GM23338 (cell line): ENCODE measurements at regions not wholly inside any gene's neighbourhood (a gene's known extent, or its start where the extent isn't known, plus 50 kb on each side); places are given as distances from the start of the nearest gene placed in this dataset.

ENCODE experiments used
- ATAC-seq: fragments of 200-7000 bp; cut with Tn5 transposase; 3 replicates; pipeline ENCODE4 v1.9.1; 2020
- DNase-seq: peaks from one replicate; pipeline ENCODE4 v3.0.0-alpha.2; 2015; ENCODE audit warnings: low spot score
- H2AFZ ChIP-seq: fragments of 200-600 bp; sonication (generic); 2 replicates; pipeline ENCODE4 v1.8.0; 2016; ENCODE audit warnings: antibody characterized with exemption, mild to moderate bottlenecking, moderate library complexity
- H3F3A ChIP-seq: fragments of 200-600 bp; sonication (generic); replicated peaks from 2 replicates; pipeline ENCODE4 v1.8.0; 2017; ENCODE audit warnings: antibody characterized with exemption, mixed run types, low read depth
- H3K27ac ChIP-seq: fragments of 200-600 bp; sonication (generic); 2 replicates; pipeline ENCODE4 v1.6.1; 2016; ENCODE audit warnings: low read depth
- H3K27me3 ChIP-seq: fragments of 200-600 bp; sonication (generic); 2 replicates; pipeline ENCODE4 v1.8.0; 2016; ENCODE audit warnings: mild to moderate bottlenecking, mixed run types, moderate library complexity; ENCODE audit not compliant: insufficient read depth
- H3K36me3 ChIP-seq: fragments of 200-600 bp; sonication (generic); 2 replicates; pipeline ENCODE4 v1.8.0; 2016; ENCODE audit warnings: mild to moderate bottlenecking; ENCODE audit not compliant: insufficient read depth
- H3K4me1 ChIP-seq: fragments of 200-600 bp; sonication (generic); 2 replicates; pipeline ENCODE4 v1.8.0; 2016; ENCODE audit warnings: mild to moderate bottlenecking, moderate library complexity; ENCODE audit not compliant: insufficient read depth
- H3K4me2 ChIP-seq: fragments of 200-600 bp; sonication (generic); 2 replicates; pipeline ENCODE4 v1.7.1; 2017; ENCODE audit warnings: mixed run types
- H3K4me3 ChIP-seq: fragments of 200-600 bp; sonication (generic); 2 replicates; pipeline ENCODE4 v1.6.1; 2016; ENCODE audit warnings: mixed run types
- H3K79me2 ChIP-seq: fragments of 200-600 bp; sonication (generic); replicated peaks from 2 replicates; pipeline ENCODE4 v1.8.0; 2017; ENCODE audit warnings: mild to moderate bottlenecking; ENCODE audit not compliant: insufficient read depth
- H3K9me2 ChIP-seq: fragments of 200-600 bp; sonication (generic); 2 replicates; pipeline ENCODE4 v1.8.0; 2017; ENCODE audit not compliant: insufficient read depth
- H4K20me1 ChIP-seq: fragments of 200-600 bp; sonication (generic); replicated peaks from 2 replicates; pipeline ENCODE4 v1.8.0; 2017; ENCODE audit warnings: mild to moderate bottlenecking; ENCODE audit not compliant: insufficient read depth
- H3K27ac Mint-ChIP-seq: 2 replicates; pipeline ENCODE4 v1.8.0; 2020; ENCODE audit warnings: inconsistent platforms, mild to moderate bottlenecking, moderate library complexity, mixed read lengths
- H3K27me3 Mint-ChIP-seq: 3 replicates; pipeline ENCODE4 v1.8.0; 2022; ENCODE audit warnings: low read depth, mild to moderate bottlenecking, moderate library complexity, mixed read lengths, inconsistent platforms; ENCODE audit not compliant: insufficient read depth, poor library complexity
- H3K36me3 Mint-ChIP-seq: 3 replicates; pipeline ENCODE4 v1.8.0; 2021; ENCODE audit warnings: low read depth, mild to moderate bottlenecking, inconsistent platforms, moderate library complexity, mixed read lengths
- H3K4me1 Mint-ChIP-seq: 3 replicates; pipeline ENCODE4 v1.8.0; 2020; ENCODE audit warnings: mild to moderate bottlenecking, inconsistent platforms, mixed read lengths
- H3K4me3 Mint-ChIP-seq: 3 replicates; pipeline ENCODE4 v1.8.0; 2021; ENCODE audit warnings: moderate library complexity, mild to moderate bottlenecking, inconsistent platforms, mixed read lengths
- H3K9me3 Mint-ChIP-seq: 3 replicates; pipeline ENCODE4 v1.8.0; 2020; ENCODE audit warnings: moderate library complexity, mild to moderate bottlenecking, inconsistent platforms, mixed read lengths
- CREB1 ChIP-seq: fragments of 250-450 bp; sonication (Bioruptor Pico); IDR thresholded peaks from 2 replicates; pipeline ENCODE4 v1.5.0; 2020; ENCODE audit warnings: low read depth, mild to moderate bottlenecking, moderate library complexity
- CTCF ChIP-seq, 2 experiments: fragments of 200-600 bp in 1 of 2; sonication (generic) in 1 of 2; conservative IDR thresholded peaks; 2 replicates each; pipeline versions ENCODE4 v1.5.1 to v1.6.1; 2016 to 2017; ENCODE audit warnings: antibody characterized with exemption in 2 of 2, low read depth in 2 of 2, mild to moderate bottlenecking in 2 of 2, moderate library complexity in 1 of 2
- ETS1 ChIP-seq: IDR thresholded peaks from 2 replicates; pipeline ENCODE4 v1.6.1; 2016; ENCODE audit warnings: antibody characterized with exemption
- EZH2phosphoT487 ChIP-seq: fragments of 200-600 bp; sonication (generic); IDR thresholded peaks from one replicate; pipeline ENCODE4 v1.8.1; 2018; ENCODE audit warnings: antibody characterized with exemption; ENCODE audit not compliant: unreplicated experiment
- JUNB ChIP-seq: IDR thresholded peaks from one replicate; pipeline ENCODE4 v1.6.1; 2016; ENCODE audit warnings: antibody characterized with exemption; ENCODE audit not compliant: unreplicated experiment
- POLR2AphosphoS5 ChIP-seq: IDR thresholded peaks from 2 replicates; pipeline ENCODE4 v1.6.1; 2016; ENCODE audit warnings: antibody characterized with exemption, low read depth
- STAT1 ChIP-seq: IDR thresholded peaks from one replicate; pipeline ENCODE4 v1.6.1; 2016; ENCODE audit warnings: antibody characterized with exemption; ENCODE audit not compliant: unreplicated experiment
- ZNF114 ChIP-seq: fragments of 250-450 bp; sonication (Bioruptor Pico); IDR thresholded peaks from 2 replicates; pipeline ENCODE4 v1.5.0; 2020; ENCODE audit warnings: mild to moderate bottlenecking, moderate library complexity
- ZNF331 ChIP-seq: fragments of 250-450 bp; sonication (Bioruptor Pico); IDR thresholded peaks from 2 replicates; pipeline ENCODE4 v1.5.0; 2020; ENCODE audit warnings: low read depth, mild to moderate bottlenecking, moderate library complexity
- ZNF462 ChIP-seq: fragments of 250-450 bp; sonication (Bioruptor Pico); IDR thresholded peaks from 2 replicates; pipeline ENCODE4 v1.5.0; 2020; ENCODE audit warnings: mild to moderate bottlenecking, moderate library complexity

GRCh38 chr11:134779179-134779578, 367.1 kb upstream of the B3GAT1 start (continued):
- TF ChIP-seq JUNB, result no peak
- TF ChIP-seq ETS1, result no peak
- TF ChIP-seq EZH2phosphoT487, result no peak
- TF ChIP-seq STAT1, result no peak

GRCh38 chr11:134768463-134768862, 356.4 kb upstream of the B3GAT1 start:
- DNase-seq (no peak), ATAC-seq (no peak)
- Histone ChIP-seq H3F3A (no peaks in the 10 kb centered on the region), H3K36me3 (no peaks in the 10 kb centered on the region), H3K4me2 (no peak overlapping the region), H3K79me2 (no peaks in the 10 kb centered on the region), H3K27me3 (no peaks in the 10 kb centered on the region), H3K9me2 (no peaks in the 10 kb centered on the region), H2AFZ (no peak overlapping the region), H3K27ac (no peak overlapping the region), H3K4me1 (no peaks in the 10 kb centered on the region), H3K4me3 (no peak overlapping the region), H4K20me1 (no peaks in the 10 kb centered on the region)
- Mint-ChIP-seq H3K4me3 (no peak overlapping the region), H3K4me1 (peaks cover 3% of the 10 kb centered on the region; the same call in 2 of the 3 replicates), H3K27me3 (peaks cover 6% of the 10 kb centered on the region), H3K36me3 (no peaks in the 10 kb centered on the region), H3K9me3 (peaks cover 2% of the 10 kb centered on the region; the same call in 2 of the 3 replicates), H3K27ac (no peak overlapping the region)
- TF ChIP-seq STAT1 (no peak), ZNF462 (CRISPR knock-in tag) (no peak), POLR2AphosphoS5 (no peak), CTCF (conservative IDR thresholded peaks at IDR 0.05; ENCODE audit: low read depth in 2 of 2) (no peak), ZNF331 (no peak), ZNF114 (no peak), CREB1 (CRISPR knock-in tag) (no peak), ETS1 (no peak)
